ENCODE measurements at regions not wholly inside any gene's neighbourhood (a gene's known extent, or its start where the extent isn't known, plus 50 kb on each side); places are given as distances from the start of the nearest gene placed in this dataset.
"Not testable (repeated sequence)": the region's sequence is repeated elsewhere in the genome, so short reads cannot be mapped to it uniquely, and the experiment has no call there.

DNA sequence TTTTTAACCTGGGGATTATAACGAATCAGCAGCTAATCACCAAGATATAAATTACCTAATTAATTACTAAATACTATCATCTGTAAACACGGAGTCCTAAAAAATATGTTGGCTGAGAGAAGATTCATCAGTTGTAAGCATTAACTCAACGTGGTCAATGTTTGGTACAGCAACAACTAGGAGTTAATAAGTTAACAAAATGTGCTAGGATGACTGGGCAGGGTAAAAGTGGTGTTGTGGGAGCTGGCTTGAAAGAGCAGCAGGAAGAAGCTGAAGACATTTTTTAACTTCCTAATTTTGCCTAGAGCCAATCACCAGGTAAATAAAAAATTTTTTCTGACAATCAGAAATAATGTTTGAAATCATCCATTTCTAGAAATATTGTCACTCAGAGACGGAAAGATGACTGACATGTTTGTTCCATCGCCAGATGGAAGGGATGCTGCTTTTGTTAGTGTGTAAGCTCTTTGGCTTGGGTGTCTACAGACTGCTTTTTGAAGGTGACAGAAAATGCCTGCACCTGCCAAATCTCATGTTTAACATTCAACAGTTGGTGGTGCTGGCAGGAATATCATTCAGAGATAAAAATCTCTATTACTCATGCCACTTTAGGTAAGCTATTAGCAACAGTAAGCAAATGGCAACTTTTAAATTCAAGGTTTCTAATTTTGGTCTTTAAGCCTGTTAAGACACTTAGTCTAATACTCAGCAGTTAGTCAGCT is 1126.9 kb downstream of the STPG2 start:
- no peak for ATAC-seq
- TF ChIP-seq, protein P1, sequence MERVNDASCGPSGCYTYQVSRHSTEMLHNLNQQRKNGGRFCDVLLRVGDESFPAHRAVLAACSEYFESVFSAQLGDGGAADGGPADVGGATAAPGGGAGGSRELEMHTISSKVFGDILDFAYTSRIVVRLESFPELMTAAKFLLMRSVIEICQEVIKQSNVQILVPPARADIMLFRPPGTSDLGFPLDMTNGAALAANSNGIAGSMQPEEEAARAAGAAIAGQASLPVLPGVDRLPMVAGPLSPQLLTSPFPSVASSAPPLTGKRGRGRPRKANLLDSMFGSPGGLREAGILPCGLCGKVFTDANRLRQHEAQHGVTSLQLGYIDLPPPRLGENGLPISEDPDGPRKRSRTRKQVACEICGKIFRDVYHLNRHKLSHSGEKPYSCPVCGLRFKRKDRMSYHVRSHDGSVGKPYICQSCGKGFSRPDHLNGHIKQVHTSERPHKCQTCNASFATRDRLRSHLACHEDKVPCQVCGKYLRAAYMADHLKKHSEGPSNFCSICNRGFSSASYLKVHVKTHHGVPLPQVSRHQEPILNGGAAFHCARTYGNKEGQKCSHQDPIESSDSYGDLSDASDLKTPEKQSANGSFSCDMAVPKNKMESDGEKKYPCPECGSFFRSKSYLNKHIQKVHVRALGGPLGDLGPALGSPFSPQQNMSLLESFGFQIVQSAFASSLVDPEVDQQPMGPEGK (CRISPR knock-in tag; IDR thresholded peaks at IDR 0.05; ENCODE audit: borderline replicate concordance): no peak
- peak; percentile 63 for TF ChIP-seq ISL1 (CRISPR knock-in tag; IDR thresholded peaks at IDR 0.05)

DNA sequence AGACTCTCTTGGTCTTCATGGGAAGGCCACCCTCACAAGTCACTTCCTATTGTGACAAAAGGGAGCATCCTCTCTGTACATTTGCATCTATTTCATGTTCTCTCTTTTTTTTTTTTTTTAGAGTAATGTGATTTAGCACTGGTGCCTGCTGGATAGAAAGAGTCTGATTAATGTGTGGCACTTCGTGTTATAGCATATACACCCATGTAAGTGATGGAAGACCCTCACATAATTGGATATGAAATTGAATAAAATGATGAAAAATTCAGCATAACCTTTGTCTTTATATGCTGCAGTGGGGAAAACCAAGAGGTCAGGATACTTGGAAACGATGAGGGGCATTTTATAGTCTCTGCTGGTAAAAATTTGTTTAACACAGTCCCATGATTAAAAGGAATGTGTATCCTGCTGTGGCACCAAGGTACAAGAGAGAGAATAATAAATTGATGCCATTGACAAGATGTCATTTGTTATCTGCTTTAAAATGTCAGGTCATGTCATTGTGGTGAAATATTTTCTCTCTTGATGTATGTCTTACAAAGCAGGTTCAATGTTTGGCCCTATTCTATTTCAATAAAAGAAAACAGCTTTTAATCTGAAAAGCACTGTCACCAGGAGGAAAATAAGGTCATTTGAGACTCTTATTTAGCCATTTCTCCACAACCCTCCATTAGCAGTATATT is 1115.4 kb downstream of the STPG2 start:
- no peak for ATAC-seq
- TF ChIP-seq ZFP3 (CRISPR knock-in tag; IDR thresholded peaks at IDR 0.05): no peak
- TF ChIP-seq, protein P1 (CRISPR knock-in tag; IDR thresholded peaks at IDR 0.05; ENCODE audit: borderline replicate concordance): no peak
- TF ChIP-seq, protein P2, sequence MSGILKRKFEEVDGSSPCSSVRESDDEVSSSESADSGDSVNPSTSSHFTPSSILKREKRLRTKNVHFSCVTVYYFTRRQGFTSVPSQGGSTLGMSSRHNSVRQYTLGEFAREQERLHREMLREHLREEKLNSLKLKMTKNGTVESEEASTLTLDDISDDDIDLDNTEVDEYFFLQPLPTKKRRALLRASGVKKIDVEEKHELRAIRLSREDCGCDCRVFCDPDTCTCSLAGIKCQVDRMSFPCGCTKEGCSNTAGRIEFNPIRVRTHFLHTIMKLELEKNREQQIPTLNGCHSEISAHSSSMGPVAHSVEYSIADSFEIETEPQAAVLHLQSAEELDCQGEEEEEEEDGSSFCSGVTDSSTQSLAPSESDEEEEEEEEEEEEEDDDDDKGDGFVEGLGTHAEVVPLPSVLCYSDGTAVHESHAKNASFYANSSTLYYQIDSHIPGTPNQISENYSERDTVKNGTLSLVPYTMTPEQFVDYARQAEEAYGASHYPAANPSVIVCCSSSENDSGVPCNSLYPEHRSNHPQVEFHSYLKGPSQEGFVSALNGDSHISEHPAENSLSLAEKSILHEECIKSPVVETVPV (CRISPR knock-in tag; IDR thresholded peaks at IDR 0.05): no peak

DNA sequence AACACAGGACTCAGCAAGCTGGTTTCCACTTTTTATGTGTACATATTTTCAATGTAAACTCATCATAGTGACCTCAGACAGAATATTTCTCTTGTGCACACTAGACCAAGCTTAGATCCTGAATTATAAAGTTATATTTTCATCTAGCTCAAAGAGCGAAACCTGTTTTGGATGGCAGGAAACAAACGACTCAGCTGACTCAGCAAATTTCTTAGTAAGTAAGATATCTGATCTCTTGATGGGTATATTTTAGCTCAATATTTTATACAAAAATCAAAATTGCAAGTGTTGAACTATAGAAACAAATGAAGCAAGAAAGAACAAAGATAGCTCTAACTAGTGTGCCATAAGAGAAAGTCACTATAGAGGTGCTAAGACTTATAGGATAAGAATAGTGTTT is 1114.5 kb downstream of the STPG2 start:
- no peak for ATAC-seq
- no peak for TF ChIP-seq ZC3H10 (CRISPR knock-in tag; IDR thresholded peaks at IDR 0.05)
- TF ChIP-seq GLIS3 (CRISPR knock-in tag; IDR thresholded peaks at IDR 0.05): no peak
- TF ChIP-seq, protein P3, sequence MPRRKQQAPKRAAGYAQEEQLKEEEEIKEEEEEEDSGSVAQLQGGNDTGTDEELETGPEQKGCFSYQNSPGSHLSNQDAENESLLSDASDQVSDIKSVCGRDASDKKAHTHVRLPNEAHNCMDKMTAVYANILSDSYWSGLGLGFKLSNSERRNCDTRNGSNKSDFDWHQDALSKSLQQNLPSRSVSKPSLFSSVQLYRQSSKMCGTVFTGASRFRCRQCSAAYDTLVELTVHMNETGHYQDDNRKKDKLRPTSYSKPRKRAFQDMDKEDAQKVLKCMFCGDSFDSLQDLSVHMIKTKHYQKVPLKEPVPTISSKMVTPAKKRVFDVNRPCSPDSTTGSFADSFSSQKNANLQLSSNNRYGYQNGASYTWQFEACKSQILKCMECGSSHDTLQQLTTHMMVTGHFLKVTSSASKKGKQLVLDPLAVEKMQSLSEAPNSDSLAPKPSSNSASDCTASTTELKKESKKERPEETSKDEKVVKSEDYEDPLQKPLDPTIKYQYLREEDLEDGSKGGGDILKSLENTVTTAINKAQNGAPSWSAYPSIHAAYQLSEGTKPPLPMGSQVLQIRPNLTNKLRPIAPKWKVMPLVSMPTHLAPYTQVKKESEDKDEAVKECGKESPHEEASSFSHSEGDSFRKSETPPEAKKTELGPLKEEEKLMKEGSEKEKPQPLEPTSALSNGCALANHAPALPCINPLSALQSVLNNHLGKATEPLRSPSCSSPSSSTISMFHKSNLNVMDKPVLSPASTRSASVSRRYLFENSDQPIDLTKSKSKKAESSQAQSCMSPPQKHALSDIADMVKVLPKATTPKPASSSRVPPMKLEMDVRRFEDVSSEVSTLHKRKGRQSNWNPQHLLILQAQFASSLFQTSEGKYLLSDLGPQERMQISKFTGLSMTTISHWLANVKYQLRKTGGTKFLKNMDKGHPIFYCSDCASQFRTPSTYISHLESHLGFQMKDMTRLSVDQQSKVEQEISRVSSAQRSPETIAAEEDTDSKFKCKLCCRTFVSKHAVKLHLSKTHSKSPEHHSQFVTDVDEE (CRISPR knock-in tag; IDR thresholded peaks at IDR 0.05): no peak
- TF ChIP-seq ZNF8 (CRISPR knock-in tag; IDR thresholded peaks at IDR 0.05): no peak
- TF ChIP-seq, protein P2 (CRISPR knock-in tag; IDR thresholded peaks at IDR 0.05): no peak
- no peak for TF ChIP-seq ZFP30 (CRISPR knock-in tag; IDR thresholded peaks at IDR 0.05)
- TF ChIP-seq CSDC2 (CRISPR knock-in tag; IDR thresholded peaks at IDR 0.05): no peak
- TF ChIP-seq, protein P4, sequence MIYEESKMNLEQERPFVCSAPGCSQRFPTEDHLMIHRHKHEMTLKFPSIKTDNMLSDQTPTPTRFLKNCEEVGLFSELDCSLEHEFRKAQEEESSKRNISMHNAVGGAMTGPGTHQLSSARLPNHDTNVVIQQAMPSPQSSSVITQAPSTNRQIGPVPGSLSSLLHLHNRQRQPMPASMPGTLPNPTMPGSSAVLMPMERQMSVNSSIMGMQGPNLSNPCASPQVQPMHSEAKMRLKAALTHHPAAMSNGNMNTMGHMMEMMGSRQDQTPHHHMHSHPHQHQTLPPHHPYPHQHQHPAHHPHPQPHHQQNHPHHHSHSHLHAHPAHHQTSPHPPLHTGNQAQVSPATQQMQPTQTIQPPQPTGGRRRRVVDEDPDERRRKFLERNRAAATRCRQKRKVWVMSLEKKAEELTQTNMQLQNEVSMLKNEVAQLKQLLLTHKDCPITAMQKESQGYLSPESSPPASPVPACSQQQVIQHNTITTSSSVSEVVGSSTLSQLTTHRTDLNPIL (CRISPR knock-in tag; IDR thresholded peaks at IDR 0.05; ENCODE audit: low read depth): no peak
- no peak for TF ChIP-seq BACH2 (CRISPR knock-in tag; IDR thresholded peaks at IDR 0.05; ENCODE audit: borderline replicate concordance)
- TF ChIP-seq, protein P1 (CRISPR knock-in tag; IDR thresholded peaks at IDR 0.05; ENCODE audit: borderline replicate concordance): no peak
- no peak for TF ChIP-seq OSR1 (CRISPR knock-in tag; IDR thresholded peaks at IDR 0.05)
- no peak for TF ChIP-seq SNAI2 (CRISPR knock-in tag; IDR thresholded peaks at IDR 0.05)
- no peak for TF ChIP-seq ZFP3 (CRISPR knock-in tag; IDR thresholded peaks at IDR 0.05)
- TF ChIP-seq ESRRG (CRISPR knock-in tag; IDR thresholded peaks at IDR 0.05): no peak

DNA sequence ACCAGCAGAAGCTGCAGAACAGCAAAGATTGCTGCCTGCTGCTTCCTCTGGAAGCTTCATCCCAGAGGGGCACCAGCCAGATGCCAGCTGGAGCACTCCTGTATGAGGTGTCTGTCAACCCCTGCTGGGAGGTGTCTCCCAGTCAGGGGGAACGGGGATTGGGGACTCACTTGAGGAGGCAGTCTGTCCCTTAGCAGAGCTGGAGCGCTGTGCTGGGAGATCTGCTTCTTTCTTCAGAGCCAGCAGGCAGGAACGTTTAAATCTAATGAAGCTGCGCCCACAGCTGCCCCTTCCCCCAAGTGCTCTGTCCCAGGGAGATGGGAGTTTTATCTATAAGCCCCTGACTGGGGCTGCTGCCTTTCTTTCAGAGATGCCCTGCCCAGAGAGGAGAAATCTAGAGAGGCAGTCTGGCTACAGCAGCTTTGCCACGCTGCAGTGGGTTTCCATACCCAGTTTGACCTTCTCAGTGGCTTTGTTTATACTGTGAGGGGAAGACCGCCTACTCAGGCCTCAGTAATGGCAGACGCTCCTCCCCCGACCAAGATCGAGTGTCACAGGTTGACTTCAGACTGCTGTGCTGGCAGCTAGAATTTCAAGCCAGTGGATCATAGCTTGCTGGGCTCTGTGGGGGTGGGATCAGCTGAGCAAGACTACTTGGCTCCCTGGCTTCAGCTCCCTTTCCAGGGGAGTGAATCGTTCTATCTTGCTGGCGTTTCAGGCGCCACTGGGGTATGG is 1105.7 kb downstream of the STPG2 start:
- not testable (repeated sequence) for ATAC-seq
